SK-N-SH treated with all-trans-retinoic acid at 6 μM for 48 hours (cell line): ENCODE measurements at regions not wholly inside any gene's neighbourhood (a gene's known extent, or its start where the extent isn't known, plus 50 kb on each side); places are given as distances from the start of the nearest gene placed in this dataset.

Source experiments
- ATAC-seq: fragments of 200-7000 bp; cut with Tn5 transposase; 3 replicates; pipeline ENCODE4 v1.9.1; 2020; ENCODE audit warnings: mild to moderate bottlenecking, moderate library complexity
- BACH2 ChIP-seq: fragments of 250-450 bp; sonication (Bioruptor Pico); IDR thresholded peaks from 2 replicates; pipeline ENCODE4 v1.9.0; 2021; ENCODE audit warnings: mild to moderate bottlenecking, borderline replicate concordance
- CREB5 ChIP-seq: fragments of 250-450 bp; sonication (Bioruptor Pico); IDR thresholded peaks from 2 replicates; pipeline ENCODE4 v1.5.1; 2020; ENCODE audit warnings: low read depth, mild to moderate bottlenecking, moderate library complexity
- CSDC2 ChIP-seq: fragments of 250-450 bp; sonication (Bioruptor Pico); IDR thresholded peaks from 2 replicates; pipeline ENCODE4 v1.5.0; 2020; ENCODE audit warnings: mild to moderate bottlenecking, moderate library complexity
- CSRNP3 ChIP-seq: fragments of 250-450 bp; sonication (Bioruptor Pico); IDR thresholded peaks from 2 replicates; pipeline ENCODE4 v1.5.1; 2021; ENCODE audit warnings: mild to moderate bottlenecking, moderate library complexity
- GLIS3 ChIP-seq: fragments of 250-450 bp; sonication (Bioruptor Pico); IDR thresholded peaks from 2 replicates; pipeline ENCODE4 v1.5.0; 2020; ENCODE audit warnings: mild to moderate bottlenecking, moderate library complexity
- ISL1 ChIP-seq: fragments of 250-450 bp; sonication (Bioruptor Pico); IDR thresholded peaks from 2 replicates; pipeline ENCODE4 v2.1.2; 2022; ENCODE audit warnings: mild to moderate bottlenecking, moderate library complexity
- OSR1 ChIP-seq: fragments of 250-450 bp; sonication (Bioruptor Pico); IDR thresholded peaks from 2 replicates; pipeline ENCODE4 v1.8.0; 2022; ENCODE audit warnings: moderate library complexity, mild to moderate bottlenecking, inconsistent platforms
- PATZ1 ChIP-seq: fragments of 250-450 bp; sonication (Bioruptor Pico); IDR thresholded peaks from 2 replicates; pipeline ENCODE4 v1.8.0; 2020; ENCODE audit warnings: mild to moderate bottlenecking, moderate library complexity, borderline replicate concordance
- POU6F1 ChIP-seq: fragments of 250-450 bp; sonication (Bioruptor Pico); IDR thresholded peaks from 2 replicates; pipeline ENCODE4 v1.8.0; 2021; ENCODE audit warnings: low read depth, mild to moderate bottlenecking, moderate library complexity, borderline replicate concordance
- PPARA ChIP-seq: fragments of 250-450 bp; sonication (Bioruptor Pico); IDR thresholded peaks from 2 replicates; pipeline ENCODE4 v1.5.0; 2020; ENCODE audit warnings: mild to moderate bottlenecking, borderline replicate concordance
- RARB ChIP-seq: fragments of 250-450 bp; sonication (Bioruptor Pico); IDR thresholded peaks from 2 replicates; pipeline ENCODE4 v1.8.0; 2021; ENCODE audit warnings: mild to moderate bottlenecking, moderate library complexity
- SNAI2 ChIP-seq: fragments of 250-450 bp; sonication (Bioruptor Pico); IDR thresholded peaks from 2 replicates; pipeline ENCODE4 v1.5.0; 2020; ENCODE audit warnings: mild to moderate bottlenecking, moderate library complexity
- TCF4 ChIP-seq: fragments of 250-450 bp; sonication (Bioruptor Pico); IDR thresholded peaks from 2 replicates; pipeline ENCODE4 v1.8.0; 2021; ENCODE audit warnings: mild to moderate bottlenecking, moderate library complexity, borderline replicate concordance
- TSHZ2 ChIP-seq: fragments of 250-450 bp; sonication (Bioruptor Pico); IDR thresholded peaks from 2 replicates; pipeline ENCODE4 v1.5.0; 2020; ENCODE audit warnings: mild to moderate bottlenecking, moderate library complexity
- ZC3H10 ChIP-seq: fragments of 250-450 bp; sonication (Bioruptor Pico); IDR thresholded peaks from 2 replicates; pipeline ENCODE4 v1.5.1; 2021; ENCODE audit warnings: mild to moderate bottlenecking, moderate library complexity
- ZFP3 ChIP-seq: fragments of 250-450 bp; sonication (Bioruptor Pico); IDR thresholded peaks from 2 replicates; pipeline ENCODE4 v1.5.0; 2020; ENCODE audit warnings: mild to moderate bottlenecking, moderate library complexity
- ZFP30 ChIP-seq: fragments of 450-650 bp; formaldehyde crosslinking; IDR thresholded peaks from 2 replicates; pipeline ENCODE4 v1.5.0; 2022; ENCODE audit warnings: mild to moderate bottlenecking, moderate library complexity
- ZNF565 ChIP-seq: fragments of 450-650 bp; formaldehyde crosslinking; conservative IDR thresholded peaks from 2 replicates; pipeline ENCODE4 v1.5.0; 2020; ENCODE audit warnings: low read depth, mild to moderate bottlenecking, moderate library complexity
- ZNF70 ChIP-seq: fragments of 450-650 bp; formaldehyde crosslinking; IDR thresholded peaks from 2 replicates; pipeline ENCODE4 v1.5.0; 2020; ENCODE audit warnings: mild to moderate bottlenecking, moderate library complexity
- ZNF8 ChIP-seq: fragments of 450-650 bp; formaldehyde crosslinking; IDR thresholded peaks from 2 replicates; pipeline ENCODE4 v1.5.0; 2020; ENCODE audit warnings: mild to moderate bottlenecking, moderate library complexity

- no peak for ATAC-seq
Measured at GRCh38 chr13:83190020-83190419, 692.3 kb downstream of the SLITRK1 start.

GRCh38 chr13:83184819-83185218 is 697.5 kb downstream of the SLITRK1 start:
- no peak for ATAC-seq

More at GRCh38 chr13:83190020-83190419, 692.3 kb downstream of the SLITRK1 start:
- TF ChIP-seq RARB (CRISPR knock-in tag) (no peak), ZNF8 (CRISPR knock-in tag) (no peak), CREB5 (CRISPR knock-in tag) (no peak), ZFP3 (CRISPR knock-in tag) (no peak), POU6F1 (CRISPR knock-in tag) (no peak), PPARA (CRISPR knock-in tag) (no peak), ZNF70 (CRISPR knock-in tag) (no peak)

More at GRCh38 chr13:83184819-83185218, 697.5 kb downstream of the SLITRK1 start:
- TF ChIP-seq GLIS3 (no peak), TCF4 (CRISPR knock-in tag) (no peak), TSHZ2 (no peak), OSR1 (no peak), CSRNP3 (CRISPR knock-in tag) (no peak), ISL1 (no peak), SNAI2 (no peak), BACH2 (CRISPR knock-in tag) (no peak), PATZ1 (no peak), ZFP3 (CRISPR knock-in tag) (no peak), CREB5 (CRISPR knock-in tag) (no peak), ZFP30 (CRISPR knock-in tag) (no peak), PPARA (CRISPR knock-in tag) (no peak), ZC3H10 (no peak), ZNF565 (CRISPR knock-in tag) (no peak), CSDC2 (CRISPR knock-in tag) (no peak), ZNF70 (CRISPR knock-in tag) (no peak)
